IPS-18a (cell line): ENCODE measurements at regions not wholly inside any gene's neighbourhood (a gene's known extent, or its start where the extent isn't known, plus 50 kb on each side); places are given as distances from the start of the nearest gene placed in this dataset.

Experiments used
- H3K27ac ChIP-seq: one replicate; pipeline ENCODE4 v1.5.1; 2013; ENCODE audit warnings: low read length
- H3K27me3 ChIP-seq: one replicate; pipeline ENCODE4 v1.6.1; 2013; ENCODE audit warnings: mild to moderate bottlenecking, low read length; ENCODE audit not compliant: control insufficient read depth, insufficient read depth
- H3K36me3 ChIP-seq: one replicate; pipeline ENCODE4 v1.6.1; 2013; ENCODE audit warnings: low read depth, low read length; ENCODE audit not compliant: control insufficient read depth
- H3K4me1 ChIP-seq: one replicate; pipeline ENCODE4 v1.6.1; 2013; ENCODE audit warnings: low read depth, low read length; ENCODE audit not compliant: control insufficient read depth
- H3K4me3 ChIP-seq: one replicate; pipeline ENCODE4 v1.5.1; 2013; ENCODE audit warnings: low read length
- H3K9ac ChIP-seq: one replicate; pipeline ENCODE4 v1.6.1; 2013; ENCODE audit warnings: mild to moderate bottlenecking, low read length, moderate library complexity
- H3K9me3 ChIP-seq: one replicate; pipeline ENCODE4 v1.6.1; 2013; ENCODE audit warnings: low read depth, low read length; ENCODE audit not compliant: control insufficient read depth

- Histone ChIP-seq H3K27me3 (no peaks in the 10 kb centered on the region), H3K9ac (no peak overlapping the region), H3K4me1 (no peaks in the 10 kb centered on the region), H3K9me3 (no peaks in the 10 kb centered on the region), H3K36me3 (no peaks in the 10 kb centered on the region), H3K4me3 (no peak overlapping the region), H3K27ac (no peak overlapping the region)
Measured at GRCh38 chr10:4519658-4520402, 306.2 kb upstream of the AKR1E2 start.

- H3K4me1 ChIP-seq, result no peaks in the 10 kb centered on the region
- H3K27ac ChIP-seq, result no peak overlapping the region
Measured at GRCh38 chr10:4517746-4518145, 308.3 kb upstream of the AKR1E2 start.

GRCh38 chr10:4515721-4516120 is 310.3 kb upstream of the AKR1E2 start:
- H3K9ac ChIP-seq, result no peak overlapping the region
- no peaks in the 10 kb centered on the region for H3K9me3 ChIP-seq
- H3K4me1 ChIP-seq, result no peaks in the 10 kb centered on the region
- H3K27me3 ChIP-seq, result no peaks in the 10 kb centered on the region
- no peaks in the 10 kb centered on the region for H3K36me3 ChIP-seq
- H3K27ac ChIP-seq, result no peak overlapping the region
- no peak overlapping the region for H3K4me3 ChIP-seq

More at GRCh38 chr10:4517746-4518145, 308.3 kb upstream of the AKR1E2 start:
- no peak overlapping the region for H3K9ac ChIP-seq
- no peaks in the 10 kb centered on the region for H3K9me3 ChIP-seq
- no peak overlapping the region for H3K4me3 ChIP-seq
- H3K36me3 ChIP-seq, result no peaks in the 10 kb centered on the region
- no peaks in the 10 kb centered on the region for H3K27me3 ChIP-seq

GRCh38 chr10:4514445-4515108 is 311.4 kb upstream of the AKR1E2 start:
- H3K9me3 ChIP-seq, result no peaks in the 10 kb centered on the region
- no peaks in the 10 kb centered on the region for H3K36me3 ChIP-seq
- H3K4me1 ChIP-seq, result no peaks in the 10 kb centered on the region
- H3K27ac ChIP-seq, result no peak overlapping the region
- H3K4me3 ChIP-seq, result no peak overlapping the region
- H3K27me3 ChIP-seq, result no peaks in the 10 kb centered on the region
- no peak overlapping the region for H3K9ac ChIP-seq

GRCh38 chr10:4512671-4513240 is 313.3 kb upstream of the AKR1E2 start:
- no peak overlapping the region for H3K4me3 ChIP-seq
- H3K9ac ChIP-seq, result no peak overlapping the region
- no peaks in the 10 kb centered on the region for H3K4me1 ChIP-seq
- H3K27ac ChIP-seq, result no peak overlapping the region
- no peaks in the 10 kb centered on the region for H3K36me3 ChIP-seq
- no peaks in the 10 kb centered on the region for H3K9me3 ChIP-seq
- H3K27me3 ChIP-seq, result no peaks in the 10 kb centered on the region

GRCh38 chr10:4512196-4512595 is 313.8 kb upstream of the AKR1E2 start:
- Histone ChIP-seq H3K4me1 (no peaks in the 10 kb centered on the region), H3K27me3 (no peaks in the 10 kb centered on the region), H3K27ac (no peak overlapping the region), H3K4me3 (no peak overlapping the region), H3K9me3 (no peaks in the 10 kb centered on the region), H3K36me3 (no peaks in the 10 kb centered on the region), H3K9ac (no peak overlapping the region)

GRCh38 chr10:4511509-4511908 is 314.5 kb upstream of the AKR1E2 start:
- H3K27me3 ChIP-seq, result no peaks in the 10 kb centered on the region
- H3K4me1 ChIP-seq, result no peaks in the 10 kb centered on the region
- H3K9ac ChIP-seq, result no peak overlapping the region
- no peak overlapping the region for H3K27ac ChIP-seq
- no peaks in the 10 kb centered on the region for H3K36me3 ChIP-seq
- no peak overlapping the region for H3K4me3 ChIP-seq
- H3K9me3 ChIP-seq, result no peaks in the 10 kb centered on the region

- Histone ChIP-seq H3K27ac (no peak overlapping the region), H3K27me3 (no peaks in the 10 kb centered on the region), H3K9ac (no peak overlapping the region), H3K4me1 (no peaks in the 10 kb centered on the region), H3K4me3 (no peak overlapping the region), H3K36me3 (no peaks in the 10 kb centered on the region), H3K9me3 (no peaks in the 10 kb centered on the region)
Measured at GRCh38 chr10:4509405-4509804, 316.6 kb upstream of the AKR1E2 start.

GRCh38 chr10:4506095-4506494 is 319.9 kb upstream of the AKR1E2 start:
- Histone ChIP-seq H3K27me3 (no peaks in the 10 kb centered on the region), H3K27ac (no peak overlapping the region), H3K36me3 (no peaks in the 10 kb centered on the region), H3K4me3 (no peak overlapping the region), H3K9me3 (no peaks in the 10 kb centered on the region), H3K4me1 (no peaks in the 10 kb centered on the region), H3K9ac (no peak overlapping the region)

GRCh38 chr10:4504550-4504949 is 321.5 kb upstream of the AKR1E2 start:
- Histone ChIP-seq H3K27ac (no peak overlapping the region), H3K4me3 (no peak overlapping the region), H3K27me3 (no peaks in the 10 kb centered on the region), H3K4me1 (no peaks in the 10 kb centered on the region), H3K9ac (no peak overlapping the region), H3K9me3 (no peaks in the 10 kb centered on the region), H3K36me3 (no peaks in the 10 kb centered on the region)

- Histone ChIP-seq H3K4me3 (no peak overlapping the region), H3K9ac (no peak overlapping the region), H3K27ac (no peak overlapping the region), H3K36me3 (no peaks in the 10 kb centered on the region), H3K4me1 (no peaks in the 10 kb centered on the region), H3K9me3 (no peaks in the 10 kb centered on the region), H3K27me3 (no peaks in the 10 kb centered on the region)
Measured at GRCh38 chr10:4503076-4503475, 322.9 kb upstream of the AKR1E2 start.

GRCh38 chr10:4501306-4501705 is 324.7 kb upstream of the AKR1E2 start:
- no peak overlapping the region for H3K27ac ChIP-seq
- no peak overlapping the region for H3K4me3 ChIP-seq
- H3K36me3 ChIP-seq, result no peaks in the 10 kb centered on the region
- H3K9me3 ChIP-seq, result no peaks in the 10 kb centered on the region
- H3K9ac ChIP-seq, result no peak overlapping the region
- H3K4me1 ChIP-seq, result no peaks in the 10 kb centered on the region
- no peaks in the 10 kb centered on the region for H3K27me3 ChIP-seq
